Omental fat pad (tissue), 3 donors: ENCODE measurements at regions not wholly inside any gene's neighbourhood (a gene's known extent, or its start where the extent isn't known, plus 50 kb on each side); places are given as distances from the start of the nearest gene placed in this dataset.

Experiments
- ATAC-seq: fragments of 150-250 bp; one replicate; pipeline ENCODE4 v1.9.1; 2016; ENCODE audit warnings: mild to moderate bottlenecking, moderate library complexity; ENCODE audit not compliant: low FRiP score
- DNase-seq: peaks from one replicate; pipeline ENCODE4 v3.0.0-alpha.2; 2019; ENCODE audit warnings: low spot score
- TF ChIP-seq, protein P1 (sequence below), 3 donors: fragments of 450-650 bp; IDR thresholded peaks; one replicate each; pipeline ENCODE4 v1.5.1; 2016 to 2017; ENCODE audit warnings: antibody characterized with exemption in 3 of 3, mild to moderate bottlenecking in 3 of 3, moderate library complexity in 2 of 3

DNA sequence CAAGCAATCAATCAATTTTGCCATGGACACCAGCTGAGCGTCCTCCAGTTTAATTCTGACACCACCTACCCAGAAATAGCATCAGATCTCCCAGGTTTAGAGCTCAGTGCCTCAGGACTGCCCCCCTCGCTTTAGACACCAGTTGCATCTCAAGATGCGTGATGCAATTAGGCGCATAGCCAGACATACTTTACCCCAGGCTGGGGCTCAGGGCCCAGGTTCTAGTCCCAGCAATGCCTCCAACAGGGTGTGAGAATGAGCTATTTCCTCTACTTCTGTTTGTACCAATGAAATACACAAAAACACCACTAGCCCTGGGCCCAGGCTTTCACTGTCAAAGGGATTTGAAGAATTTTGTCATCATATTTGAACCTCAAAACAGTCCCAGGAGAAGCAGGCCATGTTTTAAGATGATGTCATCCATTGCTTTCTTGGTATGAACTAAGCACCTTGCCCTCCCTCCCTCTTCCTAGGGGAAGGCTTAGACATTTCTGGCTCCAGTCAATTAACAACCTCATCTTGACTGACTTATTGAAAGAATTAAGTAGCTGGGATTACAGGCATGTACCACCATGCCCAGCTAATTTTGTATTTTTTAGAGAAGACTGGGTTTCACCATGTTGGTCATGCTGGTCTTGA, 61.5 kb upstream of the INCENP start:
- TF ChIP-seq, protein P1, sequence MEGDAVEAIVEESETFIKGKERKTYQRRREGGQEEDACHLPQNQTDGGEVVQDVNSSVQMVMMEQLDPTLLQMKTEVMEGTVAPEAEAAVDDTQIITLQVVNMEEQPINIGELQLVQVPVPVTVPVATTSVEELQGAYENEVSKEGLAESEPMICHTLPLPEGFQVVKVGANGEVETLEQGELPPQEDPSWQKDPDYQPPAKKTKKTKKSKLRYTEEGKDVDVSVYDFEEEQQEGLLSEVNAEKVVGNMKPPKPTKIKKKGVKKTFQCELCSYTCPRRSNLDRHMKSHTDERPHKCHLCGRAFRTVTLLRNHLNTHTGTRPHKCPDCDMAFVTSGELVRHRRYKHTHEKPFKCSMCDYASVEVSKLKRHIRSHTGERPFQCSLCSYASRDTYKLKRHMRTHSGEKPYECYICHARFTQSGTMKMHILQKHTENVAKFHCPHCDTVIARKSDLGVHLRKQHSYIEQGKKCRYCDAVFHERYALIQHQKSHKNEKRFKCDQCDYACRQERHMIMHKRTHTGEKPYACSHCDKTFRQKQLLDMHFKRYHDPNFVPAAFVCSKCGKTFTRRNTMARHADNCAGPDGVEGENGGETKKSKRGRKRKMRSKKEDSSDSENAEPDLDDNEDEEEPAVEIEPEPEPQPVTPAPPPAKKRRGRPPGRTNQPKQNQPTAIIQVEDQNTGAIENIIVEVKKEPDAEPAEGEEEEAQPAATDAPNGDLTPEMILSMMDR (IDR thresholded peaks at IDR 0.05) = no peak
- DNase-seq (no peak), ATAC-seq (no peak)

GRCh38 chr11:62061356-62062222, 62.2 kb upstream of the INCENP start:
- DNase-seq (no peak), ATAC-seq (no peak)
- TF ChIP-seq, protein P1 (IDR thresholded peaks at IDR 0.05) = no peak

GRCh38 chr11:62057069-62057468, 66.7 kb upstream of the INCENP start:
- ATAC-seq (no peak), DNase-seq (no peak)
- TF ChIP-seq, protein P1 (IDR thresholded peaks at IDR 0.05) = no peak

- ATAC-seq = no peak
- no peak for DNase-seq
- TF ChIP-seq, protein P1 (IDR thresholded peaks at IDR 0.05) = no peak
These were observed 67.8 kb upstream of the INCENP start for GRCh38 chr11:62055970-62056369.

DNA sequence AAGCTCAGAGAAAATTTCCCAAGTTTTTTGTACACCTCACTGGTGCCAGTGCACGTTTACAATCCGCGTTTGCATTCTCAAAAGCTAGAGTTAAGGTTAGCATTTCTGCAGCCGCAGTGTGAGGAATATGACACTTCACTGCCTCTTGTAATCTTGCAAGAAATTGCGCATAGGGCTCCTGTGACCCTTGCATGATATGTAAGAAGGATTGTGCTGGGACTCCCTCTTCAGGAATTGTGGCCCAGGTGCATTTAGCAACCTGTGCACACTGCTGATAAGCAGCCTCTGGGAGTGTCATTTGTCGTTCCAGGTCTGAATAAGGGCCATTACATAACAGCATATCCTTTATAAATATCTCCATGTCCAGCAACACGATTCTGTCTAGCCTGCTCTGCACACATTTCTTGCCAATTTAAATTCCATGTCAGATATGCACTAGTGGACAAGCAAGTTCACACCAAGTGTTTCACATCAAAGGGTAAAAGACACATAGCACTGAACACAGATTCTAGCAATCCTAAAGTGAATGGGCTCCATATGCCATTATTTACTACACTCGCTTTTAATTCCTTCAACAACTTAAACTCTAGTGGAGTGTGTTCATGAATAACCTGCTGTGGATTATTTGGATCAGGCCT, 69.2 kb upstream of the INCENP start:
- no peak for DNase-seq
- ATAC-seq = no peak

GRCh38 chr11:62054081-62054480, 69.7 kb upstream of the INCENP start:
- TF ChIP-seq, protein P1 (IDR thresholded peaks at IDR 0.05) = no peak
- no peak for DNase-seq
- no peak for ATAC-seq

More for the DNA sequence above, 69.2 kb upstream of the INCENP start:
- TF ChIP-seq, protein P1 (IDR thresholded peaks at IDR 0.05) = no peak
